SIG-M5 treated with dmso at 0.1 percent for 504 hours (cell line): ENCODE measurements at regions not wholly inside any gene's neighbourhood (a gene's known extent, or its start where the extent isn't known, plus 50 kb on each side); places are given as distances from the start of the nearest gene placed in this dataset.

ENCODE experiments used
- DNase-seq: peaks from one replicate; lab custom pipeline; 2025; ENCODE audit not compliant: unreplicated experiment; lab: John Stamatoyannopoulos, UW

GRCh38 chr15:69808756-69809155 is 289.0 kb downstream of the TLE3 start:
- DNase-seq, result no peak

GRCh38 chr15:69809421-69809820 is 288.3 kb downstream of the TLE3 start:
- DNase-seq, result no peak

- DNase-seq, result no peak
These were observed 287.0 kb downstream of the TLE3 start for GRCh38 chr15:69810431-69811354.

- DNase-seq, result no peak
These were observed 284.9 kb downstream of the TLE3 start for GRCh38 chr15:69812861-69813261.

GRCh38 chr15:69813881-69814280 is 283.8 kb downstream of the TLE3 start:
- DNase-seq, result no peak

GRCh38 chr15:69814932-69815331 is 282.8 kb downstream of the TLE3 start:
- DNase-seq, result no peak

- DNase-seq, result no peak
These were observed 281.9 kb downstream of the TLE3 start for GRCh38 chr15:69815793-69816192.

GRCh38 chr15:69816522-69816921 is 281.2 kb downstream of the TLE3 start:
- no peak for DNase-seq

GRCh38 chr15:69818529-69818928 is 279.2 kb downstream of the TLE3 start:
- DNase-seq, result no peak

GRCh38 chr15:69819371-69819770 is 278.3 kb downstream of the TLE3 start:
- DNase-seq, result no peak

GRCh38 chr15:69820819-69821218 is 276.9 kb downstream of the TLE3 start:
- no peak for DNase-seq

- no peak for DNase-seq
These were observed 274.4 kb downstream of the TLE3 start for GRCh38 chr15:69823223-69823907.

- DNase-seq, result no peak
These were observed 273.4 kb downstream of the TLE3 start for GRCh38 chr15:69824075-69824876.

GRCh38 chr15:69824877-69825406 is 272.8 kb downstream of the TLE3 start:
- no peak for DNase-seq

GRCh38 chr15:69825941-69826818 is 271.5 kb downstream of the TLE3 start:
- no peak for DNase-seq

GRCh38 chr15:69826819-69827175 is 270.9 kb downstream of the TLE3 start:
- no peak for DNase-seq

- no peak for DNase-seq
These were observed 270.0 kb downstream of the TLE3 start for GRCh38 chr15:69827751-69828150.

- DNase-seq, result no peak
These were observed 269.4 kb downstream of the TLE3 start for GRCh38 chr15:69828181-69828828.

- DNase-seq, result no peak
These were observed 267.7 kb downstream of the TLE3 start for GRCh38 chr15:69829974-69830373.

- DNase-seq, result no peak
These were observed 267.3 kb downstream of the TLE3 start for GRCh38 chr15:69830430-69830829.
